Renal cortex interstitium (tissue), 11 donors: ENCODE measurements at regions not wholly inside any gene's neighbourhood (a gene's known extent, or its start where the extent isn't known, plus 50 kb on each side); places are given as distances from the start of the nearest gene placed in this dataset.
"Not testable (repeated sequence)": the region's sequence is repeated elsewhere in the genome, so short reads cannot be mapped to it uniquely, and the experiment has no call there.

Source experiments
- DNase-seq, 11 donors: peaks; one replicate each; pipeline ENCODE4 v3.0.0-alpha.2; 2013; ENCODE audit warnings: low read depth in 9 of 11, low spot score in 4 of 11; ENCODE audit errors: extremely low read depth in 1 of 11

DNA sequence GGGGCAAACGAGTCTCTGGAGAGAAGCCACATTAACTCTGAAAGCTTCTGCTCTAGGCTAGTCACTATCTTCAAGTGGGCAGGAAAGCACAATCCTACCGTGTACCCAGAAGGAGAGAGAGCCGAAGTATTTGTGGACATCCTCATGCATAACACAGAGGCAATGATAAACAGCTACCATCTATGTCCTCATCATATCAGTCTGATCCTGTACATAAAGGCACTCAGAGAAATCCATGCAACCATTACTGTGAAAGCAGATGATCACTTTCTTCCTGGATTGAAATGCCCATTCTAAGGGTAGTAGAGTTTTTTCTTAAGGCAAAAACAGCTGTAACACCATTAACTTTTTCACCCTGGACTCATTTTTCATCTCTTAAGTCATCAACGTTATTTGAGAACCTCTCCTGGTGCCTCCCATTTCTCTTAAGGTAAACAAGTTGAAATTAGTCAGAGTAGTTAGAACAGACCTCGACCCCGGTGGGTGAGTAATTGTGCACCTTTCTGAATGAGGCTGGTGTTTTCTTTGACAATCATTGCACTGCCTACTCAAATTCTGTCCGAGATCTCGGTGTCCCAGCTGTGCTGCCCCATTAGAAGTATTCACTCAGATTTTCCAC lies 327.4 kb downstream of the SHQ1 start:
- no peak for DNase-seq

DNA sequence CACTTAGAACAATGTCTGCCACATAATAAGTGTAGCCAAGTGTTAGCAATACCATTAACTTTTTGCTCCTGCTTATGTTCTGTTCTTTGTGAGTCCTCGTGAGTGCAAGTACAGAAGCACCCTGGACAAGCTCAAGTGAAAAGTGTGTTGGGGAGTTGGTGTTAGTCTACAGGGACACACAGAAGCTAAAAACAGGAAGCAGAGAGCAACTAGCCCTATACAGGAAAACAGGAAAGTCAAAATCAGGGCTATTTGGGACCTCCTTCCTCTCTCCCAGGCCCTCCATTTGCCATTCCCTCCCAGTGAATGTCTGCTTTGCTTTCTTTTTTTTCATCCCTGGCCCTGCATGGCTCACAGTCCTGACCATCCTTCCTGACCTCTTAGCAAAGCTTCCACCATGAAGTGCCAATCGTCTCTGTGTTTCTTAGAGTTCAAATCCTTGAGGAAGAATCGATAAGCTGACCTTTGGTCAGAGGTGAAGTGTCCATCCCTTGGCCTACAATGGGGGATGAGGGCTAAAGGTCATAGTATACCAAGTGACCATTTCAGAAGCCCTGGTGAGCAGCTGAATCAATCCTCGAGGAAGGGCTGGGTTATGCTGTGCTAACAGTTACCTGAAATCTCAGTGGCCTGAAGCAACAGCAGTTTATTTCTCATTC lies 328.2 kb downstream of the SHQ1 start:
- no peak for DNase-seq

GRCh38 chr3:72517921-72518424 lies 330.3 kb downstream of the SHQ1 start:
- DNase-seq: peak in 3 of 11 donors; percentile 38 to 53 (median 45)

GRCh38 chr3:72517336-72517735 lies 330.9 kb downstream of the SHQ1 start:
- no peak for DNase-seq

- no peak for DNase-seq
Measured at GRCh38 chr3:72516361-72516760, 331.9 kb downstream of the SHQ1 start.

- DNase-seq: no peak
Measured at GRCh38 chr3:72515941-72516340, 332.3 kb downstream of the SHQ1 start.

DNA sequence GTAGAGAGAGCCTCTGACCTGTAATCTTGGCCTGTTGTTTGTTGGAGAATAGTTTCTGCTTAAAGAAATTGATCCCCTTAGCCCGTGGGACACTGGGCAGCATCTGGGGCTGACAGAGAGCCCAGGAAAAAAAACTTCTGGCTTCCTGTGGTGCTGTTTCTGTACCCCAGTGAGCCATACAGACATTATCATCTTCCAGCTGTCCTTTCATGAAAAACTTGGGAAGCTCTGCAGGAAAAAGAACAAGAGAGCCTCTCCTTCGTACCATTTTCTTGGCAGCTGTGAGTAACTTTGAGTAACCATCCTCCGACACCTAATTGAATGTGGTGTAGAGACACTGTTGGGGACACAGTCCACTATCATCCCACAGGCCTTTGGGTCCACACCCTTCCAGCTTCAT lies 333.0 kb downstream of the SHQ1 start:
- no peak for DNase-seq

- peak in 1 of 11 donors; percentile 28 for DNase-seq
Measured at GRCh38 chr3:72510247-72510646, 338.0 kb downstream of the SHQ1 start.

- DNase-seq: no peak
Measured at GRCh38 chr3:72505539-72506405, 342.5 kb downstream of the SHQ1 start.

GRCh38 chr3:72497501-72497900 lies 350.7 kb downstream of the SHQ1 start:
- not testable (repeated sequence) for DNase-seq

GRCh38 chr3:72496051-72496670 lies 352.1 kb downstream of the SHQ1 start:
- DNase-seq: peak in 2 of 11 donors; percentile 24 to 33

GRCh38 chr3:72494626-72495025 lies 353.6 kb downstream of the SHQ1 start:
- no peak for DNase-seq

GRCh38 chr3:72494130-72494529 lies 354.1 kb downstream of the SHQ1 start:
- DNase-seq: no peak

DNA sequence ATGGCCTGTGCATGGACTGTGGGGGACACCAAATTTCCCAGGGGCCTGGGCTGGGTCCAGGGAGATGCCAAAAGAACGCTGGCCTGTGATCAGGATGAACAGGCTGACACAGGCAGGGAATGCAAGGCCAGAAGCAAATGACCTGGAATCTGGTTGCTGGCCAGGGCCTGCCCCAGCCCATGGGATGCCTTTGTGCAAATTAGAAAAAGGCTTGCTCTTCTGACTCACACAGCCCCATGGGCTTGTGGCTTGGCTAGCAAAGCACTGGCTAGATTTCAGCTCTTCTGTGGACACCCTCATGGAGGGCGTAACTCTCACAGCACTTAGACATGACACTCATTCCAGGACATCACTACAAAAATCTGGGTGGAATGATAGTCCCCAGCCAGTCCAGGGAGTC lies 356.0 kb downstream of the SHQ1 start:
- no peak for DNase-seq

DNA sequence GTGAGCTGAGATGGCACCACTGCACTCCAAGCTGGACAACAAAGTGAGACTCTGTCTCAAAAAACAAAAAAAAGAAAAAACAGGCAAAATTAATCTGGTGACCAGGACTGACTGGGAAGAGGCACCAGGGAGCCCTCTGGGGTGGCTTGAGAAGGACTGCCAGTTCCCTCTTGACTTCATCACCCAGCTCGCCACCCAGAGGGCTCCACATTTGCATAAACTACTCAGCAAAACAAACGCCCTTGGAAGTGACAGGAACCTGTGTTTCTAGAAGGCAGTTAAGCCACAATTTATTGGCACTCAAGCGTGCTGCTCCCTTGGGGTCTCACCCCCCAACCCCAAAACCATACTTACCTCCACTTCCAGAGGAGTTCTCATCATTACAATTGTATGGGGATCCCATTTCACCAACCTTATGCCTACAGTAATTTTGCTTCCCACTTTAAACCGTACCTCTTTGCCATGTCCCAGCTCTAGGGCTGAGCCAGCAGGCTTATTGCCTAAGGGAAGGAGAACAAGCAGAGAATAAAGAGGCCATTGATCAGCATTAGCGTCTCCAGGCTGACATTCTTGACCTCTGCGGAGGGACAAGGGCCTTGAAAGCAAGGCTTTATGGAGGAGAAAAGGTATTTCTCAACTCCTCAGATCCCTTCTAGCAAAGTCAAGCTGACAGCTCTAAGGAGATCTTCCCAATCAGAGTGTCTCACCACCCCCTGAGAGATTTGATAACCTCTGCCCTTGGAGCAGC lies 357.4 kb downstream of the SHQ1 start:
- no peak for DNase-seq

DNA sequence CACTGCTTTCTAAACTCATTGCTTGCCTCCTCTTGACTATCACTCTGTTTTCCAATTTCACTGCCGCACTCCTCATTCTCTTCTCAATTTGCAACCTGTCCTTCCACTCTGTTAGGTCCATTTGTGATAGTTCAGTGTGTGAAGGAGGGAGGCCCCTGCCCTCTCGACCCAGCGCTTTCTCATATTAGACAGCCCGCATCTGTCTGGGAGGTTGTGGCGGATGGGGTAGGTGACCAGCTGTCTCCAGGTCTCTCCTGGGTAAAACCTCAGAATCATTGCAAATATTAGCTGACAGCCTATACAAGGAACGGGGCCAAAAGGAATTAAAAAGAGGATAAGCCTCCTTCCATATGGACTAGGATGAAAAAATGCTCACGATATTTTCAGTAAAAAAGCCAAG lies 358.3 kb downstream of the SHQ1 start:
- DNase-seq: no peak

- no peak for DNase-seq
Measured at GRCh38 chr3:72488738-72489035, 359.6 kb downstream of the SHQ1 start.

- no peak for DNase-seq
Measured at GRCh38 chr3:72487946-72488737, 360.1 kb downstream of the SHQ1 start.
